ENCODE measurements at regions not wholly inside any gene's neighbourhood (a gene's known extent, or its start where the extent isn't known, plus 50 kb on each side); places are given as distances from the start of the nearest gene placed in this dataset.

GRCh38 chr13:39100996-39101738, 62.9 kb downstream of the NHLRC3 start:
- ATAC-seq (ENCODE audit: low FRiP score) (no peak), DNase-seq (ENCODE audit: low spot score) (no peak)
- TF ChIP-seq CTCF (IDR thresholded peaks at IDR 0.05), result no peak

DNA sequence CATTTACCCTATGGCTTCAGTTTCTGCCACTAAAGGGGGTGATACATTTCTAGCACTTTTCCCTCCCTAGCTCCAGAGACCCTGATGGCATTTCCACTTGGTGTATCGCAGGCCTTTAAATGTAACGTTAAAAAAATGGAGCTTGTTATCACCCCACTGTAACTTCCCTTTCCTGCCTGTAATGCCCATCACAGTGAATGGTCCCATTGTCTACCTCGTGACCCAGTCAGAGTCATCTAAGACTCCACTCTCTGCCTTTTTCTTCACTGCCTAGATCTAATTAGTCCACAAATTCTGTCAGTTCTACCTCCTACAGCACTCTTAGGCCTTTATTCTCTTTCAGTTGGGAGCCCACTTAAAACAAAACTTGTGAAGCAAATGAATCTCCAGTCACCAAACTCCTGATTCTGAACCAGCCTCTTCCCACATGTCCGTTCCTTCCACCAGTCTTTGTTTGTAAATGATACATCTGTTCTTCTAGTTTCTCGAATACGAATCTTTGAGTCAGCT, 64.8 kb downstream of the NHLRC3 start:
- ATAC-seq (ENCODE audit: low FRiP score), result no peak
- no peak for TF ChIP-seq CTCF (IDR thresholded peaks at IDR 0.05)
- DNase-seq (ENCODE audit: low spot score), result no peak

GRCh38 chr13:39105110-39105509, 66.9 kb downstream of the NHLRC3 start:
- no peak for ATAC-seq (ENCODE audit: low FRiP score)
- no peak for DNase-seq (ENCODE audit: low spot score)
- TF ChIP-seq CTCF (IDR thresholded peaks at IDR 0.05), result no peak

DNA sequence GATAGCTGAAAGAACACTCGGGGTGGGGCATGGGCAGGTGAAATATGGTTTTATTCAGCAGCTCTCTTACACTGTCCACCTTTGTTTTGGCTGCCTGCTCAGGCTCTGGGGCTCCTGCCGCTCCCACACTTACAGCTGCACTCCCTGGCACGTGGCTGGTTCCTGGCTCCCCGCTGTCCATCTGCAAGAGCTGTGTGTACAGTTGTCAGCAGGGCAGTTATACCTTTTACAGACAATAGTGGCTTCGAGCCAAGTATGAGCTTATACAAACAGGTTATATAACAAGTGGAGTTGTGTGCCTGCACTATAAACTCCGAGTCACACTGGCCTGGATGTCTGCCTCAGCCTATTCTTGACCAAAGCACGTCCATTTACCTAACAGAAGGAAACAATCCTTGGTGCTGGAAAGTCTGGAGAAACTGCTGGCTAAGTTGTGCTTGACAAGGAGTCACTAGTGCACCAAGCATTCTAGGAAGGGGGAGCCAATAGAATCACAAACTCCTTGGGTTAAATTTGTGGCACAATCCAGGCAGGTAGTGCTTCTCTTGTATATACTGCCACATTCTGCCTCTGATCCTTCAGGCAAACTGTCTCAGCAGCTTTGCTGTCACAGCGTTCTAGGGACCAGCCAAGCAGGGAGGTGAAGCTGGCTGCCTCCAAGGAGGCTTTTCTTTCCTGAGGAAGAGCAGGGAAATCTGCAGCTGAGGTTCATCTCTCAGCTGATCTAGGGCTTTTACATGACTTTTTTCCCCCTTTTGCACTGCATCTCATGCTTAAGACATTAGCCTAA, 68.2 kb downstream of the NHLRC3 start:
- DNase-seq (ENCODE audit: low spot score) (no peak), ATAC-seq (ENCODE audit: low FRiP score) (no peak)
- TF ChIP-seq CTCF (IDR thresholded peaks at IDR 0.05), result no peak

DNA sequence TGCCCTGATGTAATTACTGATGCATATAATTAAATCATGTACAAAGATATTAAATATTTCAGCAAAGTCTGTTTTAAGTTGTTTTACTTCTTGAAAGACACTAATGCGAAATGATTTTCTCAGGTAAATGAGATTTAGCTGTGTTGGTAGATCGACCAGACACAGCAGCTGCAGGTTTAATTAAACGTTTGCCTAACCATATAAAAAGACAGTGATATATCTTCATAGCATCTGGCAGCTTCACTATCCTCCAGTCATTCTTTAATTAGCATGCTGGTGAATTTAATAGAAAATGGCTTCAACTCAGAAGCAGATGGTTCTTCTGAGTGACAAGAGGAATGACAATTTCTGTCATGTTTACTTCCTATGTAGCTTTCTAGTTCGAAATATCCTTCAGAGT, 69.3 kb downstream of the NHLRC3 start:
- ATAC-seq (ENCODE audit: low FRiP score) (no peak), DNase-seq (ENCODE audit: low spot score) (no peak)
- no peak for TF ChIP-seq CTCF (IDR thresholded peaks at IDR 0.05)

DNA sequence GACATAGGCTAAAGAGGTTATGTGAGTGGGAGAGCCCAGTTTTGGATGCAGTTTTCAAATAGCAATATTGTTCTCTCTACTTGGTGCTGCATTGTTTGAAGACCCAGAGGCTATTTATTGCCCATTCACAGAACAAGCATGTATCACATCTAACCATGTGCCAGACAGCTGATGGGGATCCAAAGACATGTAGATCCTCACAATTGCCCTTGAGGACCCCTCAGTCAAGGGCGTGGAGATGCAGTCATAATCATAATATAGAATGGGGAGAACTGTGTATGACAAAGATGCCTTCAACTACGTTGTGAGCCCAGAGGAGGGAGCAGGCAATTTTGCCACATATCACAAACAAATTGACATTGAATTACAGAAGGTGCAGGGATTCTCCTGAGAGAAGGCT, 70.5 kb downstream of the NHLRC3 start:
- ATAC-seq (ENCODE audit: low FRiP score), result no peak
- no peak for TF ChIP-seq CTCF (IDR thresholded peaks at IDR 0.05)
- no peak for DNase-seq (ENCODE audit: low spot score)
